Occipital lobe (tissue), 1 donor: ENCODE measurements at regions not wholly inside any gene's neighbourhood (a gene's known extent, or its start where the extent isn't known, plus 50 kb on each side); places are given as distances from the start of the nearest gene placed in this dataset.
A peak's percentile ranks its signal among the peaks of the same experiment; 100 is the strongest.
"Not testable (repeated sequence)": the region's sequence is repeated elsewhere in the genome, so short reads cannot be mapped to it uniquely, and the experiment has no call there.

ENCODE experiments used
- DNase-seq: peaks from one replicate; lab custom pipeline; 2025; lab: John Stamatoyannopoulos, UW

DNA sequence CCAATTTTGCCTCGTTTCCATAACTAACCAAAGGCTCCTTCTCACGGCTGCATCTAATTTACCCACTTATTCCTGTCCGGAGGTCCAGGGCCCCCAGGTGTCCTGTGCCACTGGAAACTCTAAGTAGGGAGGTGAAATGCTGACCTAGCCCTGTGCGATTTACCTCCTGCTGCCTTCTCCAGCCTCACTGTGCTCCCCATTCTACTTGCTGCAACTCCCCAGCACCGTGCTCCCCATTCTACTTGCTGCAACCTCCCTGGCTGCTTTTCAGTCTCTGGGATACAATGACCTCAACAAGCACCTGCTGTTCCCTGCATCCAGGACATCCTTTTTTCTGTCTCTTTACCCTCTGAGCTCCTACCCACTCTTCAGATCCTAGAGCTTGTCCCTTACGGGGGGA is 254.7 kb upstream of the PROK2 start:
- no peak for DNase-seq

- DNase-seq = no peak
Observed at GRCh38 chr3:72036899-72037298, 252.0 kb upstream of the PROK2 start.

GRCh38 chr3:72035606-72036005 is 250.7 kb upstream of the PROK2 start:
- no peak for DNase-seq

DNA sequence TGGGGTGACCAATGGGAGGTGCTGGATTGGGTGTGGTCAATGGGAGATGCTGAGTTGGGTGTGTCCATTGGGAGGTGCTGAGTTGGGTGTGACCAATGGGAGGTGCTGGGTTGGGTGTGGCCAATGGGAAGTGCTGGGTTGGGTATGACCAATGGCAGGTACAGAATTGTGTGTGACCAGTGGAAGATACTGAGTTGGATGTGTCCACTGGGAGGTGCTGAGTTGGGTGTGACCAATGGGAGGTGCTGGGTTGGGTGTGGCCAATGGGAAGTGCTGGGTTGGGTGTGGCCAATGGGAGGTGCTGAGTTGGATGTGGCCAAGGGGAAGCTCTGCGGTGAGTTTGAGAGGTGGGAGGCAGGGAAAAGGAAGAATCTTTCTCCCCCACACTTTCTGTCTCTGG is 250.0 kb upstream of the PROK2 start:
- DNase-seq = no peak

DNA sequence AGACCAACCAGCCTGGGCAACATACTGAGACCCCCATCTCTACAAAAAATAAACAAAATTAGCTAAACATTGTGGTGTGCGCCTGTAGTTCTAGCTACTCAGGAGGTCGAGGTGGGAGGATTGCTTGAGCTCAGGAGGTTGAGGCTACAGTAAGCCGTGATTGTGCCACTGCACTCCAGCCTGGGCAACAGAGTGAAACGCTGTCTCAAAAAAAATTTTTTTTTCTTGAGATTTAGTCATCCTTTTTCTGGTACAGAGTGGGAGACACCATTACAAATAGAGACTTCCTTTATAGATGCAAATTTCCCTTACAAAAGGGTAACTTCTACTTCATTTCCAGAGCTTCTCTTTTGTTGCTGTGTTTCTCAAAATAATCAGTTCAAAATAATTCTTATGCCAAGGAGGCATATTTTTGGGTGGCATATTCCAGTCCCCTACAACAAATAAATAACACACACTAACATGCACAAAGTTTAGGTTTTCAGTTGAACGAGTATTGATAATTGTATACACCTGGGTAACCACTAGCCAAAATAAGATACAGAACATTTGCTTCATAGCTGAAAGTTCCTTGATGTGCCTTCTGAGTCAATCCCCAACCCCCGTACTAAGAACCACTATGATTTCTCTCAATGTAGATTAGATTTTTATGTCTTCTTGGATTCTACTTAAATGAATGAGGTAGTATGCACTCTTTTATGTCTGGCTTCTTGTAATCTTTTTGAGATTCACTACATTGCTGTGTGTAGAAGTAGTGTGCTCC is 248.9 kb upstream of the PROK2 start:
- no peak for DNase-seq

- peak; percentile 78 for DNase-seq
Observed at GRCh38 chr3:72032441-72033135, 247.6 kb upstream of the PROK2 start.

GRCh38 chr3:72031581-72031980 is 246.6 kb upstream of the PROK2 start:
- DNase-seq = no peak

- DNase-seq = not testable (repeated sequence)
Observed at GRCh38 chr3:72030296-72030695, 245.3 kb upstream of the PROK2 start.

GRCh38 chr3:72028726-72029125 is 243.8 kb upstream of the PROK2 start:
- DNase-seq = not testable (repeated sequence)

DNA sequence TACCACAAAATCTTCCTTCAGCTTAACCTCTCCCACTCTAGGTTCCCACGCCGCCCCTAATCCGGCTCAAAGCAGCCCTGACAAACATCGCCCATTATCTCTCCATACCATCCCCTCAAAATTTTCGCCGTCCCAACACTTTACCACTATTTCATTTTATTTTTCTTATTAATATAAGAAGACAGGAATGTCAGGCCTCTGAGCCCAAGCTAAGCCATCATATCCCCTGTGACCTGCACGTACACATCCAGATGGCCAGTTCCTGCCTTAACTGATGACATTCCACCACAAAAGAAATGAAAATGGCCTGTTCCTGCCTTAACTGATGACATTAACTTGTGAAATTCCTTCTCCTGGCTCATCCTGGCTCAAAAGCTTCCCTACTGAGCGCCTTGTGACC is 243.4 kb upstream of the PROK2 start:
- not testable (repeated sequence) for DNase-seq

- not testable (repeated sequence) for DNase-seq
Observed at GRCh38 chr3:72027728-72028127, 242.8 kb upstream of the PROK2 start.

DNA sequence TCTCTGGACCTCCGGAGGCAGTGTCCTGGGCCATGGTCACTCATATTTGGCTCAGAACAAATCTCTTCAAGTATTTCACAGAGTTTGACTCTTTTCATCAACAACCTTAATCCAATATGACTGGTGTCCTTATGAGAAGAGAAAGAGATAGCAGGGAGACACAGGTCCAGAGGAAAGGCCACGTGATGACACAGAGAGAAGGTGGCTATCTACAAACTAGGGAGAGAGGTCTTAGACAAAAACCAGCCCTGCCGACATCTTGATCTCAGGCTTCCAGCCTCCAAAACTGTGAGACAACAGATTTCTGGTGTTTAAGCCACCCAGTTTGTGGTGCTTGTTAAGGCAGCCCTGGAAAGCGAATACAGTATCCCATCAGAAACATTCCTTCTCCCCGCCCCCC is 237.1 kb upstream of the PROK2 start:
- DNase-seq = no peak

- no peak for DNase-seq
Observed at GRCh38 chr3:72021531-72021930, 236.6 kb upstream of the PROK2 start.

GRCh38 chr3:72018343-72018984 is 233.5 kb upstream of the PROK2 start:
- DNase-seq = no peak

DNA sequence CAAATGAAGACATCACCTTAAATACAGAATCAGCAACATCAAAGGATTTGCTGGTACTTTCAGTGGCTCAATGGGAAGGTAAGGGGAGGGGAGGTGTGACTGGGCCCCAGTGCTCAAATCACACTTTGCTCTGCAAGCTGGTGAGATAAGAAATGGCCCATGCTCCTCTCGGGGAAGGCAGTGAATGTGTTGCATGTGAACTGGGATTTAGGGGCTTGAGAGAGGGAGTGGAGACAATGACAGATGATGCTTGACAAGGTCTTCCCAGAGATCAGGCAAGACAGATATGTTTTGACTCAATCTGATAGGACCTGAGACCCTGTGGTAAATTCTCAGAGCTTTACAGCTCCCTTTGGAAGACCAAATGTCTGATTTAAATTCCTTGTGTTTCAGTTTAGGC is 233.0 kb upstream of the PROK2 start:
- DNase-seq = no peak

GRCh38 chr3:72017311-72017710 is 232.4 kb upstream of the PROK2 start:
- no peak for DNase-seq

GRCh38 chr3:72015463-72015862 is 230.5 kb upstream of the PROK2 start:
- no peak for DNase-seq

- DNase-seq = no peak
Observed at GRCh38 chr3:72013084-72013483, 228.1 kb upstream of the PROK2 start.

DNA sequence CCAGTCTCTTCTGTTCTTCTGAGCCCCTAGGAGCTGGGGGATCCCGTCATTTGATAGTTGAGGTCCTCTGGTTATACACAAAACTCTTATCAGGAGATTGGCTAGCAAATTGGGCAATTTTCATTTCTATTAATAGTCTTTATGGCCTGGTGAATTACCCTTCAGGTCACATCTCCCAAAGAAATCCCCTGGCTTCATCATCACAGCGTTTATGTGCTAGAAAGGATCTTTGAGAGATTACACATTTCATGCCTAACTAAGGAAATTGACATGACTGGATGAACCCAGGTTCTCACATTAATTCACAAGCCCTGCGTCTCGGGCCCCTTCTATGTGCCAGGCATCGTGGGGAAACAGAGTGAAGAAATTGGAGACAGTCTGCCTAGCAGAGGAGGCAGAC is 227.4 kb upstream of the PROK2 start:
- no peak for DNase-seq

DNA sequence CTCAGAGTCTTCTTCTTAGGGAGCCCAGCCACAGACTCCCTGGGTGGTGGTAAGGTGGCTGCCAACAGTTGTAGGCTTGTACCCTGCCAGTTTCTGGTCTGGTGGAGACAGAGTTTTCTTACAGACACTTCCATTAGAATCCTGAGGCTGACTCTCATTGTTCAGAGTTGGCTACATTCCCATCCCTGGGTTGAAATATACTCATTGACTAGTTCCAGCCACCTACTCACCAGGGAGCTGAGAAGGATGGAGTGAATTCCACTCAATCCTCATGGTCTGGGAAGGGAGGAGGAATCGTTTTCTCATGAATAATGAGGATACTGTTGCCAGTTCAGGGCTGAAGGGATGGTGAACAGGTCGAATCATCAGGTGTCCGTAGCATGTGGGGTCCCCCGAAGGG is 226.5 kb upstream of the PROK2 start:
- DNase-seq = no peak

- DNase-seq = no peak
Observed at GRCh38 chr3:72009851-72010443, 225.0 kb upstream of the PROK2 start.
